ENCODE measurements at regions not wholly inside any gene's neighbourhood (a gene's known extent, or its start where the extent isn't known, plus 50 kb on each side); places are given as distances from the start of the nearest gene placed in this dataset.

GRCh38 chr14:40122968-40123648 is 690.9 kb upstream of the FBXO33 start:
- no peak overlapping the region for H3K4me3 Mint-ChIP-seq
- DNase-seq (ENCODE audit: extremely low spot score, unreplicated experiment) = no peak

GRCh38 chr14:40119765-40120164 is 687.5 kb upstream of the FBXO33 start:
- no peak overlapping the region for H3K27ac Mint-ChIP-seq

More at GRCh38 chr14:40122968-40123648, 690.9 kb upstream of the FBXO33 start:
- Mint-ChIP-seq H3K9me3 (no peaks in the 10 kb centered on the region), H3K27ac (no peak overlapping the region), H3K4me1 (ENCODE audit: unreplicated experiment) (no peaks in the 10 kb centered on the region), H3K36me3 (no peaks in the 10 kb centered on the region), H3K27me3 (no peaks in the 10 kb centered on the region)
- no peak for TF ChIP-seq CTCF (conservative IDR thresholded peaks at IDR 0.05)

GRCh38 chr14:40119321-40119720 is 687.1 kb upstream of the FBXO33 start:
- H3K36me3 Mint-ChIP-seq = no peaks in the 10 kb centered on the region
- H3K4me3 Mint-ChIP-seq = no peak overlapping the region
- no peaks in the 10 kb centered on the region for H3K27me3 Mint-ChIP-seq
- no peaks in the 10 kb centered on the region for H3K4me1 Mint-ChIP-seq (ENCODE audit: unreplicated experiment)
- no peak for TF ChIP-seq CTCF (conservative IDR thresholded peaks at IDR 0.05)
- no peaks in the 10 kb centered on the region for H3K9me3 Mint-ChIP-seq
- DNase-seq (ENCODE audit: extremely low spot score, unreplicated experiment) = no peak
- no peak overlapping the region for H3K27ac Mint-ChIP-seq

More at GRCh38 chr14:40119765-40120164, 687.5 kb upstream of the FBXO33 start:
- H3K36me3 Mint-ChIP-seq = no peaks in the 10 kb centered on the region
- TF ChIP-seq CTCF (conservative IDR thresholded peaks at IDR 0.05) = no peak
- no peaks in the 10 kb centered on the region for H3K27me3 Mint-ChIP-seq
- H3K9me3 Mint-ChIP-seq = no peaks in the 10 kb centered on the region
- DNase-seq (ENCODE audit: extremely low spot score, unreplicated experiment) = no peak
- H3K4me1 Mint-ChIP-seq (ENCODE audit: unreplicated experiment) = no peaks in the 10 kb centered on the region
- H3K4me3 Mint-ChIP-seq = no peak overlapping the region

- no peak for DNase-seq (ENCODE audit: extremely low spot score, unreplicated experiment)
- TF ChIP-seq CTCF (conservative IDR thresholded peaks at IDR 0.05) = no peak
- no peak overlapping the region for H3K4me3 Mint-ChIP-seq
- no peak overlapping the region for H3K27ac Mint-ChIP-seq
- no peaks in the 10 kb centered on the region for H3K27me3 Mint-ChIP-seq
- no peaks in the 10 kb centered on the region for H3K36me3 Mint-ChIP-seq
- no peaks in the 10 kb centered on the region for H3K9me3 Mint-ChIP-seq
- H3K4me1 Mint-ChIP-seq (ENCODE audit: unreplicated experiment) = no peaks in the 10 kb centered on the region
Measured at GRCh38 chr14:40115583-40115982, 683.4 kb upstream of the FBXO33 start.

- H3K9me3 Mint-ChIP-seq = no peaks in the 10 kb centered on the region
- TF ChIP-seq CTCF (conservative IDR thresholded peaks at IDR 0.05) = no peak
- no peaks in the 10 kb centered on the region for H3K4me1 Mint-ChIP-seq (ENCODE audit: unreplicated experiment)
- no peak overlapping the region for H3K27ac Mint-ChIP-seq
- H3K4me3 Mint-ChIP-seq = no peak overlapping the region
- DNase-seq (ENCODE audit: extremely low spot score, unreplicated experiment) = no peak
- H3K27me3 Mint-ChIP-seq = no peaks in the 10 kb centered on the region
- no peaks in the 10 kb centered on the region for H3K36me3 Mint-ChIP-seq
Measured at GRCh38 chr14:40113671-40114070, 681.4 kb upstream of the FBXO33 start.

Data from type B pancreatic cell (in vitro differentiated cells).